Heart right ventricle (tissue), 16 donors: ENCODE measurements at regions not wholly inside any gene's neighbourhood (a gene's known extent, or its start where the extent isn't known, plus 50 kb on each side); places are given as distances from the start of the nearest gene placed in this dataset.

Source experiments
- ATAC-seq, 8 donors: fragments of 200-7000 bp; cut with Tn5 transposase; one replicate each; pipeline ENCODE4 v1.9.1; 2020; ENCODE audit warnings: mild to moderate bottlenecking in 8 of 8, moderate library complexity in 8 of 8, moderate number of reproducible peaks in 1 of 8
- DNase-seq, 2 donors: peaks; one replicate each; pipeline ENCODE4 v3.0.0-alpha.2; 2020
- H3K27ac ChIP-seq, 10 donors: fragments of 200-600 bp; sonication (generic) in 2 of 10; one replicate each; pipeline versions ENCODE4 v1.5.0 to v1.8.0; 2020 to 2022; ENCODE audit warnings: mild to moderate bottlenecking in 3 of 10
- H3K27me3 ChIP-seq, 7 donors: fragments of 200-600 bp; one replicate each; pipeline ENCODE4 v1.8.0; 2021 to 2022; ENCODE audit warnings: mild to moderate bottlenecking in 2 of 7
- H3K36me3 ChIP-seq, 9 donors: fragments of 200-600 bp; sonication (generic) in 1 of 9; one replicate each; pipeline versions ENCODE4 v1.5.0 to v1.8.0; 2020 to 2022; ENCODE audit warnings: mild to moderate bottlenecking in 2 of 9
- H3K4me1 ChIP-seq, 9 donors: fragments of 200-600 bp; sonication (generic) in 1 of 9; one replicate each; pipeline versions ENCODE4 v1.5.0 to v1.8.0; 2020 to 2022; ENCODE audit warnings: mild to moderate bottlenecking in 4 of 9
- H3K4me3 ChIP-seq, 10 donors: fragments of 200-600 bp; sonication (generic) in 2 of 10; one replicate each; pipeline versions ENCODE4 v1.5.0 to v1.8.0; 2020 to 2022; ENCODE audit warnings: mild to moderate bottlenecking in 7 of 10, moderate library complexity in 2 of 10
- H3K9me3 ChIP-seq, 11 donors: fragments of 200-600 bp in 10 of 11; sonication (generic) in 2 of 11; one replicate each; pipeline versions ENCODE4 v1.5.0 to v1.8.0; 2013 to 2022; ENCODE audit warnings: mild to moderate bottlenecking in 2 of 11, control low read depth in 1 of 11, moderate library complexity in 1 of 11
- CTCF ChIP-seq, 9 donors: fragments of 200-600 bp; sonication (generic) in 2 of 9; IDR thresholded peaks; one replicate each; pipeline versions ENCODE4 v1.5.0 to v1.8.0; 2021 to 2022; ENCODE audit warnings: antibody characterized with exemption in 9 of 9, mild to moderate bottlenecking in 5 of 9, moderate library complexity in 1 of 9
- WGBS, 2 donors: extraction: QIAGEN DNeasy Blood & Tissue Kit; methylation state at CpG; one replicate each; pipeline ENCODE4 v1.1.7; 2013; ENCODE audit warnings: inconsistent platforms in 1 of 2; 5-methylcytosine and 5-hydroxymethylcytosine counted together
- intact Hi-C, 10 donors: fragments of 100-400 bp; cut with DNase I; formaldehyde crosslinking; loops; one replicate each; pipeline versions ENCODE4 v1.11.1 to v1.14.2; 2022
- donor health status: Arrhythmogenic right ventricular cardiomyopathy.
- donor health status: ischemic (EF 13 %, LVEDD 7.1; RV severe dilation, severe dysfunction).
- donor health status: healthy with polysubstance abuse.
- donor health status: DM: no; HTN: yes; CAD: no.
- donor health status: DM: no; HTN: no; CAD: no.
- donor health status: ischemic (EF 25% LVEDD 6.9; RV normal size, moderate dysfunction).
- donor health status: ischemic (EF 25% LVEDD 5.7; RV mildly dilated, moderate dysfunction).
- donor health status: healthy.
- donor health status: DM: yes; HTN: yes; CAD: no.
- donor health status: Ischemic cardiomyopathy.
- donor health status: ischemic (EF 35%, LVEDD 5.7; RV mildly dilated, moderate dysfunction).
- donor health status: nonischemic (EF 11% LVEDD 7.7; RV severe dilation, severe dysfunction).
- donor health status: DM: yes; HTN: yes; CAD: no.
- donor health status: PGD.
- donor health status: ischemic (EF 29% LVEDD 5.4; RV normal size, mild dysfunction).
- donor health status: nonischemic (EF 23%, LVEDD 6.1; RV moderate dilation, normal function).

- H3K4me3 ChIP-seq, result no peak overlapping the region
- no peak for DNase-seq
- intact Hi-C loops, result no loop called here
- no peaks in the 10 kb centered on the region for H3K27me3 ChIP-seq
- no peaks in the 10 kb centered on the region for H3K36me3 ChIP-seq
- H3K4me1 ChIP-seq, result no peaks in the 10 kb centered on the region
- TF ChIP-seq CTCF (IDR thresholded peaks at IDR 0.05), result no peak
- peak overlapping the region in 1 of 10 donors; percentile 15 for H3K27ac ChIP-seq
- no peaks in the 10 kb centered on the region for H3K9me3 ChIP-seq
- no peak for ATAC-seq
- 63 to 77% methylated on average over 3 of the region's 3 CpGs for WGBS, 2 donors
Observed at GRCh38 chr15:55015093-55015445, 181.7 kb downstream of the RSL24D1 start.

- no peaks in the 10 kb centered on the region for H3K9me3 ChIP-seq
- H3K4me3 ChIP-seq, result no peak overlapping the region
- no peak for ATAC-seq
- H3K4me1 ChIP-seq, result no peaks in the 10 kb centered on the region
- no peaks in the 10 kb centered on the region for H3K27me3 ChIP-seq
- intact Hi-C loops, result no loop called here
- 66 to 73% methylated on average over 1 of the region's 1 CpG for WGBS, 2 donors
- TF ChIP-seq CTCF (IDR thresholded peaks at IDR 0.05), result no peak
- no peaks in the 10 kb centered on the region for H3K36me3 ChIP-seq
- H3K27ac ChIP-seq, result no peak overlapping the region
- DNase-seq, result no peak
Observed at GRCh38 chr15:55014391-55015092, 182.2 kb downstream of the RSL24D1 start.

- 39 to 45% methylated on average over 4 of the region's 4 CpGs for WGBS, 2 donors
- no peak overlapping the region for H3K4me3 ChIP-seq
- intact Hi-C loops, result no loop called here
- peaks cover 0 to 12% (median 0%) of the 10 kb centered on the region in 9 donors for H3K4me1 ChIP-seq
- H3K27ac ChIP-seq, result peak overlapping the region in 1 of 10 donors; percentile 26
- ATAC-seq (no peak), DNase-seq (no peak)
- no peaks in the 10 kb centered on the region for H3K27me3 ChIP-seq
- no peak for TF ChIP-seq CTCF (IDR thresholded peaks at IDR 0.05)
- H3K9me3 ChIP-seq, result no peaks in the 10 kb centered on the region
- H3K36me3 ChIP-seq, result no peaks in the 10 kb centered on the region
Observed at GRCh38 chr15:55008421-55008820, 188.3 kb downstream of the RSL24D1 start.

GRCh38 chr15:55007561-55007960, 189.2 kb downstream of the RSL24D1 start:
- intact Hi-C loops, result no loop called here
- ATAC-seq (peak in 7 of 8 donors; percentile 35 to 64 (median 53)), DNase-seq (peak in 1 of 2 donors; percentile 24)
- no peak overlapping the region for H3K4me3 ChIP-seq
- no peak for TF ChIP-seq CTCF (IDR thresholded peaks at IDR 0.05)
- H3K9me3 ChIP-seq, result no peaks in the 10 kb centered on the region
- peaks cover 0 to 12% (median 0%) of the 10 kb centered on the region in 9 donors for H3K4me1 ChIP-seq
- no peaks in the 10 kb centered on the region for H3K27me3 ChIP-seq
- H3K27ac ChIP-seq, result no peak overlapping the region
- WGBS, 2 donors, result 54 to 65% methylated on average over 5 of the region's 5 CpGs
- H3K36me3 ChIP-seq, result no peaks in the 10 kb centered on the region
